ENCODE measurements at regions not wholly inside any gene's neighbourhood (a gene's known extent, or its start where the extent isn't known, plus 50 kb on each side); places are given as distances from the start of the nearest gene placed in this dataset.
A peak's percentile ranks its signal among the peaks of the same experiment; 100 is the strongest.

- DNase-seq (ENCODE audit: low read depth) = peak; percentile 78
- TF ChIP-seq, protein P1, sequence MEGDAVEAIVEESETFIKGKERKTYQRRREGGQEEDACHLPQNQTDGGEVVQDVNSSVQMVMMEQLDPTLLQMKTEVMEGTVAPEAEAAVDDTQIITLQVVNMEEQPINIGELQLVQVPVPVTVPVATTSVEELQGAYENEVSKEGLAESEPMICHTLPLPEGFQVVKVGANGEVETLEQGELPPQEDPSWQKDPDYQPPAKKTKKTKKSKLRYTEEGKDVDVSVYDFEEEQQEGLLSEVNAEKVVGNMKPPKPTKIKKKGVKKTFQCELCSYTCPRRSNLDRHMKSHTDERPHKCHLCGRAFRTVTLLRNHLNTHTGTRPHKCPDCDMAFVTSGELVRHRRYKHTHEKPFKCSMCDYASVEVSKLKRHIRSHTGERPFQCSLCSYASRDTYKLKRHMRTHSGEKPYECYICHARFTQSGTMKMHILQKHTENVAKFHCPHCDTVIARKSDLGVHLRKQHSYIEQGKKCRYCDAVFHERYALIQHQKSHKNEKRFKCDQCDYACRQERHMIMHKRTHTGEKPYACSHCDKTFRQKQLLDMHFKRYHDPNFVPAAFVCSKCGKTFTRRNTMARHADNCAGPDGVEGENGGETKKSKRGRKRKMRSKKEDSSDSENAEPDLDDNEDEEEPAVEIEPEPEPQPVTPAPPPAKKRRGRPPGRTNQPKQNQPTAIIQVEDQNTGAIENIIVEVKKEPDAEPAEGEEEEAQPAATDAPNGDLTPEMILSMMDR (conservative IDR thresholded peaks at IDR 0.05; ENCODE audit: low read depth, low read length) = peak; percentile 85
- H3K4me3 ChIP-seq (ENCODE audit: low read depth, low read length) = peak overlapping the region; percentile 58
These were observed 563.1 kb upstream of the PIK3C3 start for GRCh38 chr18:41391616-41392595.

GRCh38 chr18:41390309-41390708 is 564.7 kb upstream of the PIK3C3 start:
- H3K4me3 ChIP-seq (ENCODE audit: low read depth, low read length) = no peak overlapping the region
- TF ChIP-seq, protein P1 (conservative IDR thresholded peaks at IDR 0.05; ENCODE audit: low read depth, low read length) = no peak
- DNase-seq (ENCODE audit: low read depth) = no peak

DNA sequence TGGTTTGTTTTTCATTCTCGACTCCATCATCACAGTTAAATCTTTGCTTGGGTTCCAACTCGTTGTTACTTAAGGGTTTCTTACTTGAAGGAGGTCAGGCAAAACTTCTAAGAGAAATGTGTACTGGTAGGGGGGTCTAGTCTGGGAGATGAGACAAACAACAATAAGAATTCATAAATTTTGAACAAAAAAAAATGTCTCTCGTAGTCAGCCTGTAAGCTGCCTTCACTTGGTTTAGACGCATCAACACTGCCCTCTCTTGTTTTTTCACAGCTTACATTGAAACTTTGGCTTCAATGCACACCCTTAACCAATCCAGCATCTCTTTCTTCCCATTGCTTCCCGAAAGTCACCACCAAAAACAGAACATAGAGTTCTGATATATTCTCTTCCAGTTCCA is 576.4 kb upstream of the PIK3C3 start:
- no peak overlapping the region for H3K4me3 ChIP-seq (ENCODE audit: low read depth, low read length)
- peak; percentile 85 for DNase-seq (ENCODE audit: low read depth)
- TF ChIP-seq, protein P1 (conservative IDR thresholded peaks at IDR 0.05; ENCODE audit: low read depth, low read length) = peak; percentile 65

- no peak for DNase-seq (ENCODE audit: low read depth)
- TF ChIP-seq, protein P1 (conservative IDR thresholded peaks at IDR 0.05; ENCODE audit: low read depth, low read length) = no peak
- H3K4me3 ChIP-seq (ENCODE audit: low read depth, low read length) = no peak overlapping the region
These were observed 581.4 kb upstream of the PIK3C3 start for GRCh38 chr18:41373612-41374011.

GRCh38 chr18:41372046-41372665 is 582.9 kb upstream of the PIK3C3 start:
- DNase-seq (ENCODE audit: low read depth) = no peak
- TF ChIP-seq, protein P1 (conservative IDR thresholded peaks at IDR 0.05; ENCODE audit: low read depth, low read length) = no peak
- H3K4me3 ChIP-seq (ENCODE audit: low read depth, low read length) = no peak overlapping the region

GRCh38 chr18:41371156-41372045 is 583.6 kb upstream of the PIK3C3 start:
- DNase-seq (ENCODE audit: low read depth) = no peak
- TF ChIP-seq, protein P1 (conservative IDR thresholded peaks at IDR 0.05; ENCODE audit: low read depth, low read length) = no peak
- no peak overlapping the region for H3K4me3 ChIP-seq (ENCODE audit: low read depth, low read length)
